Neural progenitor cell (in vitro differentiated cells): ENCODE measurements at regions not wholly inside any gene's neighbourhood (a gene's known extent, or its start where the extent isn't known, plus 50 kb on each side); places are given as distances from the start of the nearest gene placed in this dataset.

Experiments
- DNase-seq: peaks from one replicate; pipeline ENCODE4 v3.0.0-alpha.2; 2016; ENCODE audit warnings: low spot score
- H2AFZ ChIP-seq: fragments of 200-600 bp; sonication (generic); replicated peaks from 2 replicates; pipeline ENCODE4 v1.6.1; 2016; ENCODE audit warnings: antibody characterized with exemption
- H3F3A ChIP-seq: fragments of 200-600 bp; sonication (generic); 2 replicates; pipeline ENCODE4 v1.6.1; 2016; ENCODE audit warnings: antibody characterized with exemption, low read depth
- H3K27ac ChIP-seq: fragments of 200-600 bp; sonication (generic); 2 replicates; pipeline ENCODE4 v1.5.1; 2016; ENCODE audit warnings: mild to moderate bottlenecking
- H3K27me3 ChIP-seq: fragments of 200-600 bp; sonication (generic); 2 replicates; pipeline ENCODE4 v1.6.1; 2016; ENCODE audit warnings: mild to moderate bottlenecking, moderate library complexity
- H3K36me3 ChIP-seq: fragments of 200-600 bp; sonication (generic); 2 replicates; pipeline ENCODE4 v1.5.1; 2016
- H3K4me1 ChIP-seq: fragments of 200-600 bp; sonication (generic); 2 replicates; pipeline ENCODE4 v1.6.1; 2016; ENCODE audit warnings: mixed run types
- H3K4me2 ChIP-seq: fragments of 200-600 bp; sonication (generic); 2 replicates; pipeline ENCODE4 v1.6.1; 2016
- H3K4me3 ChIP-seq: fragments of 200-600 bp; sonication (generic); 2 replicates; pipeline ENCODE4 v1.5.1; 2016
- H3K79me2 ChIP-seq: fragments of 200-600 bp; sonication (generic); 2 replicates; pipeline ENCODE4 v1.6.1; 2016; ENCODE audit warnings: low read depth
- H3K9ac ChIP-seq: fragments of 200-600 bp; sonication (generic); 2 replicates; pipeline ENCODE4 v1.6.1; 2016
- H3K9me3 ChIP-seq: fragments of 200-600 bp; sonication (generic); 2 replicates; pipeline ENCODE4 v1.5.1; 2016; ENCODE audit warnings: low read depth
- H4K20me1 ChIP-seq: fragments of 200-600 bp; sonication (generic); 2 replicates; pipeline ENCODE4 v1.6.1; 2016; ENCODE audit warnings: low read depth
- H3K27ac Mint-ChIP-seq: 3 replicates; pipeline ENCODE4 v1.8.0; 2021; ENCODE audit warnings: mixed read lengths
- H3K27me3 Mint-ChIP-seq: 2 replicates; pipeline ENCODE4 v1.8.0; 2022; ENCODE audit warnings: low read depth, mild to moderate bottlenecking, inconsistent platforms, moderate library complexity, mixed read lengths; ENCODE audit not compliant: insufficient read depth
- H3K36me3 Mint-ChIP-seq: 3 replicates; pipeline ENCODE4 v1.8.0; 2021; ENCODE audit warnings: mixed read lengths
- H3K4me1 Mint-ChIP-seq: 3 replicates; pipeline ENCODE4 v1.8.0; 2021; ENCODE audit warnings: mixed read lengths
- H3K4me3 Mint-ChIP-seq: 3 replicates; pipeline ENCODE4 v1.8.0; 2021; ENCODE audit warnings: mild to moderate bottlenecking, moderate library complexity, mixed read lengths
- H3K9me3 Mint-ChIP-seq: 3 replicates; pipeline ENCODE4 v1.8.0; 2020; ENCODE audit warnings: mixed read lengths
- EZH2 ChIP-seq: fragments of 200-600 bp; sonication (generic); IDR thresholded peaks from 2 replicates; pipeline ENCODE4 v1.6.1; 2017; ENCODE audit warnings: antibody characterized with exemption, mild to moderate bottlenecking, moderate library complexity
- EZH2phosphoT487 ChIP-seq: fragments of 200-600 bp; sonication (generic); IDR thresholded peaks from 2 replicates; pipeline ENCODE4 v1.6.1; 2017; ENCODE audit warnings: antibody characterized with exemption
- TF ChIP-seq, protein P1 (sequence below): fragments of 200-600 bp; sonication (generic); IDR thresholded peaks from 2 replicates; pipeline ENCODE4 v1.5.1; 2017; ENCODE audit warnings: antibody characterized with exemption, mild to moderate bottlenecking

DNA sequence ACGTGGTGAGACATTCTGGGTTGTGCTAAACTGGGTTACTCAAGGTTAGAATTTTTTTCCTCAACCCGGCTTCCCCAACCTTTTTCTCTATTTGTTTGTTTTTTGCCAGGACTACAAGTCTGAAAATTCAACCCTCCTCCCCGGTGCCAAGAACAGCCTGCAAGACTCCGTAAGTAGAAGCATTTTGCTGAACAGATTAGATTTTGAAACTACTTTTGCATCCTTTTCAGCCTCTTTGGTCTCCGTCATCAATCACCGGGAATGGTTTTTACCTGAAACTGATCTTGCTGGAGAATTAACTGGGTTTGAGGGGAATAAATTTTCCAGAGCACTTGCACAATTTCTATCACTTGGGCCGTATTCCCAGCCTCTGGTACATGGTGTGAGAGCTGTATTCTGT lies 501.2 kb upstream of the EEF2KMT start:
- Histone ChIP-seq H3K36me3 (no peaks in the 10 kb centered on the region), H3F3A (no peaks in the 10 kb centered on the region), H3K79me2 (no peaks in the 10 kb centered on the region), H3K4me1 (no peaks in the 10 kb centered on the region), H3K4me2 (no peak overlapping the region), H3K9me3 (no peaks in the 10 kb centered on the region), H3K4me3 (no peak overlapping the region), H3K9ac (no peak overlapping the region), H3K27ac (no peak overlapping the region), H3K27me3 (no peaks in the 10 kb centered on the region), H2AFZ (no peak overlapping the region), H4K20me1 (no peaks in the 10 kb centered on the region)
- Mint-ChIP-seq H3K4me3 (no peak overlapping the region), H3K4me1 (no peaks in the 10 kb centered on the region), H3K36me3 (no peaks in the 10 kb centered on the region), H3K27me3 (no peaks in the 10 kb centered on the region), H3K27ac (no peak overlapping the region), H3K9me3 (peaks cover 2% of the 10 kb centered on the region)
- TF ChIP-seq, protein P1, sequence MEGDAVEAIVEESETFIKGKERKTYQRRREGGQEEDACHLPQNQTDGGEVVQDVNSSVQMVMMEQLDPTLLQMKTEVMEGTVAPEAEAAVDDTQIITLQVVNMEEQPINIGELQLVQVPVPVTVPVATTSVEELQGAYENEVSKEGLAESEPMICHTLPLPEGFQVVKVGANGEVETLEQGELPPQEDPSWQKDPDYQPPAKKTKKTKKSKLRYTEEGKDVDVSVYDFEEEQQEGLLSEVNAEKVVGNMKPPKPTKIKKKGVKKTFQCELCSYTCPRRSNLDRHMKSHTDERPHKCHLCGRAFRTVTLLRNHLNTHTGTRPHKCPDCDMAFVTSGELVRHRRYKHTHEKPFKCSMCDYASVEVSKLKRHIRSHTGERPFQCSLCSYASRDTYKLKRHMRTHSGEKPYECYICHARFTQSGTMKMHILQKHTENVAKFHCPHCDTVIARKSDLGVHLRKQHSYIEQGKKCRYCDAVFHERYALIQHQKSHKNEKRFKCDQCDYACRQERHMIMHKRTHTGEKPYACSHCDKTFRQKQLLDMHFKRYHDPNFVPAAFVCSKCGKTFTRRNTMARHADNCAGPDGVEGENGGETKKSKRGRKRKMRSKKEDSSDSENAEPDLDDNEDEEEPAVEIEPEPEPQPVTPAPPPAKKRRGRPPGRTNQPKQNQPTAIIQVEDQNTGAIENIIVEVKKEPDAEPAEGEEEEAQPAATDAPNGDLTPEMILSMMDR = no peak
- TF ChIP-seq EZH2 = no peak
- no peak for TF ChIP-seq EZH2phosphoT487
- no peak for DNase-seq

DNA sequence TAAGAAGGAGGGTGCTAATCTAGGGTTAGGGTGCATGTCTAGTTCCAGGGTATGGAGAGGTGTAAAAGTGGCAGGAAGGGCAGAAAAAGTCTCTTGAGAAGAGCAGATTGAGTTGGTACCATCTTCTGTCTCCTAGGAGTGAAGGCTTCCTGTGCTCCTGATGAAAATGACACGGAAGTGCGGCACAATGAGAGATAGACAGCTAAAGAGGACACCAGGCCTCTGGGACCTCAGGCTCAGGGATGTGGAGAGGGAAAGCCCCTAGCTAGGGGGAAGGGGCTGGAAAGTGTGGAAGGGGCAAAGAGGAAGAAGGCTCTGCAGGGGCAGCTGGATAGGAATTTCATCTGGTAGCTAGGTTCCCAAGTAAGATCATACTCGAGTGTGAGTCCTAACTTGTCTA lies 498.3 kb upstream of the EEF2KMT start:
- TF ChIP-seq, protein P1 = no peak
- TF ChIP-seq EZH2phosphoT487 (no peak), EZH2 (no peak)
- no peaks in the 10 kb centered on the region for H3K36me3 Mint-ChIP-seq
- no peak overlapping the region for H3K4me2 ChIP-seq
- no peaks in the 10 kb centered on the region for H3K79me2 ChIP-seq
- H3F3A ChIP-seq = no peaks in the 10 kb centered on the region
- no peak overlapping the region for H2AFZ ChIP-seq
- no peaks in the 10 kb centered on the region for H3K27me3 ChIP-seq
- peaks cover 2% of the 10 kb centered on the region for H3K9me3 Mint-ChIP-seq
- H3K4me1 Mint-ChIP-seq = no peaks in the 10 kb centered on the region
- no peaks in the 10 kb centered on the region for H3K36me3 ChIP-seq
- no peaks in the 10 kb centered on the region for H3K9me3 ChIP-seq
- H3K9ac ChIP-seq = no peak overlapping the region
- no peak for DNase-seq
- no peak overlapping the region for H3K27ac ChIP-seq
- no peak overlapping the region for H3K27ac Mint-ChIP-seq
- H3K4me3 Mint-ChIP-seq = no peak overlapping the region
- no peaks in the 10 kb centered on the region for H4K20me1 ChIP-seq
- H3K27me3 Mint-ChIP-seq = no peaks in the 10 kb centered on the region
- no peak overlapping the region for H3K4me3 ChIP-seq
- H3K4me1 ChIP-seq = no peaks in the 10 kb centered on the region

DNA sequence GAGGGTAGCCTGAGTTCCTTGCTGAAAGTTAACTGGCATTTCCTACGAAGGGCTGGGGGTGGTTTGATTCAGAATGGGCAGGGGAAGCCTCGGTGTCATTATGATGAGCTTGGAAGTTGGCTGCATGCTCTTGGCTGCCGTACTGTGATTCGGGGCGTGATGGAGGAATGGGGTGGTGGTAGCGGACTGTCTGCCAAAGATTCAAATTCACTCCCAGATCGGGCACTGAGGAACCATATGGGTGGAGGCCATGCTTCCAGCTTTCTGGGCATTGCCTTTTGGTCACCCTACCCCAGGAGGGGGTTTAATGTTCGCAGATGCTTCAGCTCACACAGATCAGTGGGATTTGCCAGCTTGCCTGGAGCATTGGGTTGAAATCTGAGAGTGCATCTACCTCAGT lies 492.8 kb upstream of the EEF2KMT start:
- Mint-ChIP-seq H3K4me1 (no peaks in the 10 kb centered on the region), H3K9me3 (peaks cover 2% of the 10 kb centered on the region), H3K4me3 (no peak overlapping the region), H3K27me3 (no peaks in the 10 kb centered on the region), H3K36me3 (no peaks in the 10 kb centered on the region), H3K27ac (no peak overlapping the region)
- H3K79me2 ChIP-seq = no peaks in the 10 kb centered on the region
- no peak for TF ChIP-seq EZH2
- TF ChIP-seq, protein P1 = no peak
- no peaks in the 10 kb centered on the region for H3K4me1 ChIP-seq
- no peak for DNase-seq
- no peaks in the 10 kb centered on the region for H3K27me3 ChIP-seq
- no peaks in the 10 kb centered on the region for H3K9me3 ChIP-seq
- H3K4me2 ChIP-seq = no peak overlapping the region
- no peaks in the 10 kb centered on the region for H3F3A ChIP-seq
- H2AFZ ChIP-seq = no peak overlapping the region
- no peaks in the 10 kb centered on the region for H4K20me1 ChIP-seq
- no peaks in the 10 kb centered on the region for H3K36me3 ChIP-seq
- H3K9ac ChIP-seq = no peak overlapping the region
- no peak overlapping the region for H3K27ac ChIP-seq
- no peak overlapping the region for H3K4me3 ChIP-seq
